ENCODE measurements at regions not wholly inside any gene's neighbourhood (a gene's known extent, or its start where the extent isn't known, plus 50 kb on each side); places are given as distances from the start of the nearest gene placed in this dataset.

DNA sequence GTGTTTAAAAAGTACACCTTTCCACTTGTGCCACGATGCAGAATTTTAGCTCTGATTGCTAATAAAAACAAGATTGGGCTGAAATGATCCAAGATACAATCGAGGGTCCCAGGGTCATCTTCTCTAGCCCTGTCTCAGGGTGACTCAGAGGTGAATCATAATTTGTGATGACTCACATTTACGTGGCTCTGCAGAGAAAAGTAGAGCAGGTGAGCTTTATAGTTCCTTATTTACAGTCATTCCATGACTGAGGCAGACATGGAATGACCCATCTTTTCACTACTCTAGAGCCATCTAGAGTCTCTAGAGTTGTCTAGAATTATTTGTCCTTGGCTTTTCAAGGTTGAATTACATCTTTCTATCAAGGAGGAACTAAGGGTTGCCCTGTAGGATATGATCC is 155.2 kb downstream of the GAS1 start:
- TF ChIP-seq, protein P1, sequence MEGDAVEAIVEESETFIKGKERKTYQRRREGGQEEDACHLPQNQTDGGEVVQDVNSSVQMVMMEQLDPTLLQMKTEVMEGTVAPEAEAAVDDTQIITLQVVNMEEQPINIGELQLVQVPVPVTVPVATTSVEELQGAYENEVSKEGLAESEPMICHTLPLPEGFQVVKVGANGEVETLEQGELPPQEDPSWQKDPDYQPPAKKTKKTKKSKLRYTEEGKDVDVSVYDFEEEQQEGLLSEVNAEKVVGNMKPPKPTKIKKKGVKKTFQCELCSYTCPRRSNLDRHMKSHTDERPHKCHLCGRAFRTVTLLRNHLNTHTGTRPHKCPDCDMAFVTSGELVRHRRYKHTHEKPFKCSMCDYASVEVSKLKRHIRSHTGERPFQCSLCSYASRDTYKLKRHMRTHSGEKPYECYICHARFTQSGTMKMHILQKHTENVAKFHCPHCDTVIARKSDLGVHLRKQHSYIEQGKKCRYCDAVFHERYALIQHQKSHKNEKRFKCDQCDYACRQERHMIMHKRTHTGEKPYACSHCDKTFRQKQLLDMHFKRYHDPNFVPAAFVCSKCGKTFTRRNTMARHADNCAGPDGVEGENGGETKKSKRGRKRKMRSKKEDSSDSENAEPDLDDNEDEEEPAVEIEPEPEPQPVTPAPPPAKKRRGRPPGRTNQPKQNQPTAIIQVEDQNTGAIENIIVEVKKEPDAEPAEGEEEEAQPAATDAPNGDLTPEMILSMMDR (conservative IDR thresholded peaks at IDR 0.05; ENCODE audit: low read length): no peak
- no peak for TF ChIP-seq EZH2phosphoT487 (IDR thresholded peaks at IDR 0.05; ENCODE audit: borderline replicate concordance)

Data from Loucy (cell line).